HEK293 (cell line): ENCODE measurements at regions not wholly inside any gene's neighbourhood (a gene's known extent, or its start where the extent isn't known, plus 50 kb on each side); places are given as distances from the start of the nearest gene placed in this dataset.

ENCODE experiments used
- CTCF ChIA-PET: fragments of 350-600 bp; formaldehyde crosslinking; extraction: SDS; loops from one replicate; lab custom pipeline; 2021; ENCODE audit warnings: antibody characterized with exemption; lab: Yijun Ruan, JAX
- POLR2A ChIA-PET: fragments of 300-600 bp; formaldehyde crosslinking; extraction: SDS; loops from one replicate; lab custom pipeline; 2020; ENCODE audit warnings: antibody characterized with exemption, inconsistent platforms; lab: Yijun Ruan, JAX
- H3K27ac ChIP-seq: fragments of 200-500 bp; sonication (Bioruptor generic); 2 replicates; pipeline ENCODE4 v1.5.1; 2014; ENCODE audit warnings: low read depth, low read length, control low read depth, inconsistent platforms; ENCODE audit errors: extremely low read depth
- H3K36me3 ChIP-seq, 2 experiments: fragments of 200-500 bp in 1 of 2; sonication (Bioruptor generic) in 1 of 2; 1 replicate in 1 of 2; 2 replicates in 1 of 2; pipeline ENCODE4 v1.5.1; 2014 to 2017; ENCODE audit warnings: inconsistent platforms in 2 of 2, low read length in 2 of 2; ENCODE audit not compliant: control insufficient read depth in 2 of 2, insufficient read depth in 1 of 2
- H3K4me1 ChIP-seq: fragments of 200-500 bp; sonication (Bioruptor generic); 2 replicates; pipeline ENCODE4 v1.5.1; 2014; ENCODE audit warnings: mild to moderate bottlenecking, low read length, inconsistent platforms; ENCODE audit not compliant: control insufficient read depth, insufficient read depth
- H3K4me3 ChIP-seq: 2 replicates; pipeline ENCODE4 v1.5.1; 2011; ENCODE audit warnings: low read depth, mild to moderate bottlenecking, control low read depth, low read length, moderate library complexity
- H3K9me3 ChIP-seq: fragments of 200-500 bp; sonication (Bioruptor generic); 2 replicates; pipeline ENCODE4 v1.5.1; 2014; ENCODE audit warnings: low read depth, low read length, inconsistent platforms; ENCODE audit not compliant: control insufficient read depth, insufficient read depth
- AEBP2 ChIP-seq: fragments of 450-650 bp; formaldehyde crosslinking; IDR thresholded peaks from 2 replicates; pipeline ENCODE4 v1.5.1; 2016; ENCODE audit warnings: missing biosample characterization, missing genetic modification characterization, borderline replicate concordance
- GLIS1 ChIP-seq: fragments of 450-650 bp; formaldehyde crosslinking; IDR thresholded peaks from 2 replicates; pipeline ENCODE4 v1.5.1; 2016; ENCODE audit warnings: missing biosample characterization, missing genetic modification characterization
- SCRT1 ChIP-seq: fragments of 450-650 bp; formaldehyde crosslinking; IDR thresholded peaks from 2 replicates; pipeline ENCODE4 v1.5.1; 2016; ENCODE audit warnings: missing biosample characterization, missing genetic modification characterization, borderline replicate concordance
- ZBTB17 ChIP-seq: fragments of 450-650 bp; formaldehyde crosslinking; IDR thresholded peaks from 2 replicates; pipeline ENCODE4 v1.5.1; 2016; ENCODE audit warnings: missing biosample characterization, missing genetic modification characterization
- ZFP3 ChIP-seq: fragments of 450-650 bp; formaldehyde crosslinking; IDR thresholded peaks from 2 replicates; pipeline ENCODE4 v1.5.1; 2016; ENCODE audit warnings: low read depth, missing biosample characterization, missing genetic modification characterization
- ZFP37 ChIP-seq: fragments of 450-650 bp; formaldehyde crosslinking; IDR thresholded peaks from 2 replicates; pipeline ENCODE4 v1.5.1; 2016; ENCODE audit warnings: missing biosample characterization, missing genetic modification characterization
- ZNF112 ChIP-seq: fragments of 450-650 bp; formaldehyde crosslinking; IDR thresholded peaks from 2 replicates; pipeline ENCODE4 v1.5.0; 2017; ENCODE audit warnings: missing biosample characterization, missing genetic modification characterization
- ZNF184 ChIP-seq: fragments of 450-650 bp; IDR thresholded peaks from 2 replicates; pipeline ENCODE4 v1.5.1; 2018; ENCODE audit warnings: missing biosample characterization, mild to moderate bottlenecking, missing genetic modification characterization
- ZNF19 ChIP-seq: fragments of 450-650 bp; formaldehyde crosslinking; IDR thresholded peaks from 2 replicates; pipeline ENCODE4; 2016; ENCODE audit warnings: missing biosample characterization, missing genetic modification characterization, low read depth
- ZNF223 ChIP-seq: fragments of 450-650 bp; formaldehyde crosslinking; IDR thresholded peaks from 2 replicates; pipeline ENCODE4 v1.5.1; 2016; ENCODE audit warnings: missing biosample characterization, missing genetic modification characterization
- ZNF362 ChIP-seq: fragments of 450-650 bp; formaldehyde crosslinking; IDR thresholded peaks from 2 replicates; pipeline ENCODE4 v1.5.1; 2016; ENCODE audit warnings: missing biosample characterization, missing genetic modification characterization
- ZNF366 ChIP-seq: fragments of 450-650 bp; formaldehyde crosslinking; conservative IDR thresholded peaks from 2 replicates; pipeline ENCODE4 v1.5.1; 2016; ENCODE audit warnings: missing biosample characterization, missing genetic modification characterization
- ZNF426 ChIP-seq: fragments of 450-650 bp; formaldehyde crosslinking; IDR thresholded peaks from 2 replicates; pipeline ENCODE4 v1.5.1; 2017; ENCODE audit warnings: missing biosample characterization, missing genetic modification characterization, mild to moderate bottlenecking, inconsistent platforms, moderate library complexity
- ZNF623 ChIP-seq: fragments of 450-650 bp; formaldehyde crosslinking; IDR thresholded peaks from 2 replicates; pipeline ENCODE4 v1.5.1; 2016; ENCODE audit warnings: missing biosample characterization, missing genetic modification characterization
- ZNF654 ChIP-seq: fragments of 450-650 bp; formaldehyde crosslinking; IDR thresholded peaks from 2 replicates; pipeline ENCODE4 v1.5.1; 2016; ENCODE audit warnings: low read depth, missing biosample characterization, missing genetic modification characterization
- ZNF670 ChIP-seq: fragments of 450-650 bp; formaldehyde crosslinking; IDR thresholded peaks from 2 replicates; pipeline ENCODE4 v1.5.1; 2016; ENCODE audit warnings: missing biosample characterization, missing genetic modification characterization, low read depth
- ZNF768 ChIP-seq: fragments of 450-650 bp; formaldehyde crosslinking; IDR thresholded peaks from 2 replicates; pipeline ENCODE4 v1.5.1; 2018; ENCODE audit warnings: missing biosample characterization, mild to moderate bottlenecking, missing genetic modification characterization
- ZXDB ChIP-seq: fragments of 450-650 bp; formaldehyde crosslinking; IDR thresholded peaks from 2 replicates; pipeline ENCODE4 v1.5.1; 2016; ENCODE audit warnings: missing biosample characterization, missing genetic modification characterization

- ChIA-PET POLR2A (no interaction called here), CTCF (no interaction called here)
Measured at GRCh38 chr6:145009711-145010110, 724.6 kb downstream of the UTRN start.

GRCh38 chr6:145012039-145012662, 723.2 kb downstream of the EPM2A start:
- no peaks in the 10 kb centered on the region for H3K9me3 ChIP-seq
- no peak overlapping the region for H3K27ac ChIP-seq
- TF ChIP-seq ZNF112 (tag by site-specific recombination) (no peak), ZBTB17 (no peak), ZXDB (tag by site-specific recombination) (no peak), GLIS1 (no peak), ZNF362 (tag by site-specific recombination) (no peak), ZNF670 (no peak), ZNF19 (tag by site-specific recombination) (no peak), ZNF223 (no peak), ZNF623 (tag by site-specific recombination) (no peak), ZNF366 (tag by site-specific recombination) (no peak), ZNF768 (no peak), AEBP2 (tag by site-specific recombination) (no peak)
- TF ChIP-seq, all 188 proteins: peak for 0
- H3K36me3 ChIP-seq = no peaks in the 10 kb centered on the region
- CTCF ChIA-PET = interaction anchor here (1.0 kb wide), 1 partner anchor 16 kb away, joined by 3 read pairs; no protein-coding TSS in a partner anchor
- no peaks in the 10 kb centered on the region for H3K4me1 ChIP-seq
- no peak overlapping the region for H3K4me3 ChIP-seq
- POLR2A ChIA-PET = no interaction called here

More at GRCh38 chr6:145009711-145010110, 724.6 kb downstream of the UTRN start:
- H3K36me3 ChIP-seq = no peaks in the 10 kb centered on the region
- no peak overlapping the region for H3K4me3 ChIP-seq
- no peaks in the 10 kb centered on the region for H3K9me3 ChIP-seq
- no peak overlapping the region for H3K27ac ChIP-seq
- H3K4me1 ChIP-seq = no peaks in the 10 kb centered on the region
- no peak for TF ChIP-seq SCRT1 (tag by site-specific recombination)
- no peak for TF ChIP-seq ZNF426
- TF ChIP-seq ZNF654 (tag by site-specific recombination) = no peak
- no peak for TF ChIP-seq ZFP37 (tag by site-specific recombination)
- no peak for TF ChIP-seq ZNF184 (tag by site-specific recombination)

- POLR2A ChIA-PET = no interaction called here
- H3K4me3 ChIP-seq = no peak overlapping the region
- no peak overlapping the region for H3K27ac ChIP-seq
- CTCF ChIA-PET = no interaction called here
- H3K9me3 ChIP-seq = no peaks in the 10 kb centered on the region
- no peaks in the 10 kb centered on the region for H3K36me3 ChIP-seq
- no peaks in the 10 kb centered on the region for H3K4me1 ChIP-seq
- TF ChIP-seq ZFP3 (no peak), ZFP37 (tag by site-specific recombination) (0 out of 2 replicates have a peak, but pooled peaks have one; percentile 38)
Measured at GRCh38 chr6:145015739-145016558, 719.4 kb downstream of the EPM2A start.
